ENCODE measurements at regions not wholly inside any gene's neighbourhood (a gene's known extent, or its start where the extent isn't known, plus 50 kb on each side); places are given as distances from the start of the nearest gene placed in this dataset.

- no peak for TF ChIP-seq CTCF (IDR thresholded peaks at IDR 0.05; ENCODE audit: low read depth, low read length)
- DNase-seq (ENCODE audit: extremely low read depth, low read depth), result no peak
Observed at GRCh38 chr1:8161546-8162105, 135.5 kb upstream of the ERRFI1 start.

GRCh38 chr1:8159470-8160024 lies 133.4 kb upstream of the ERRFI1 start:
- TF ChIP-seq CTCF (IDR thresholded peaks at IDR 0.05; ENCODE audit: low read depth, low read length), result no peak

GRCh38 chr1:8158995-8159394 lies 132.9 kb upstream of the ERRFI1 start:
- DNase-seq (ENCODE audit: extremely low read depth, low read depth), result no peak
- TF ChIP-seq CTCF (IDR thresholded peaks at IDR 0.05; ENCODE audit: low read depth, low read length), result no peak

More at GRCh38 chr1:8159470-8160024, 133.4 kb upstream of the ERRFI1 start:
- no peak for DNase-seq (ENCODE audit: extremely low read depth, low read depth)

DNA sequence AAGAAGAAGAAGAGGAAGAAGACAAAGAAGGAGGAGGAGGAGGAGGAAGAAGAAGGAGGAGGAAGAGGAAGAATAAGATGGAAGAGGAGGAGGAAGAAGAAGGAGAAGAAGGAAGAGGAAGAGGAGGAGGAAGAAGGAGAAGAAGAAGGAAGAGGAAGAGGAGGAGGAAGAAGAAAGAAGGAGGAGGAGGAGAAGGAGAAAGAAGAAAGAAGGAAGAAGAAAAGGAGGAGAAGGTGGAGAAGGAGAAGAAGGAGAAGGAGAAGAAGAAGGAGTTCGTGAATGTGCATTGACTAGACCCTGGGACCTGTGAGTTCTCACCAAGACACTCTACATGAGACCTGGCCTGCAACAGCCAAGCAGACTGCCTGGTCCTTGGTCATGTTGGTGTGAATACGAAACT lies 131.7 kb upstream of the ERRFI1 start:
- DNase-seq (ENCODE audit: extremely low read depth, low read depth), result no peak
- TF ChIP-seq CTCF (IDR thresholded peaks at IDR 0.05; ENCODE audit: low read depth, low read length), result no peak

DNA sequence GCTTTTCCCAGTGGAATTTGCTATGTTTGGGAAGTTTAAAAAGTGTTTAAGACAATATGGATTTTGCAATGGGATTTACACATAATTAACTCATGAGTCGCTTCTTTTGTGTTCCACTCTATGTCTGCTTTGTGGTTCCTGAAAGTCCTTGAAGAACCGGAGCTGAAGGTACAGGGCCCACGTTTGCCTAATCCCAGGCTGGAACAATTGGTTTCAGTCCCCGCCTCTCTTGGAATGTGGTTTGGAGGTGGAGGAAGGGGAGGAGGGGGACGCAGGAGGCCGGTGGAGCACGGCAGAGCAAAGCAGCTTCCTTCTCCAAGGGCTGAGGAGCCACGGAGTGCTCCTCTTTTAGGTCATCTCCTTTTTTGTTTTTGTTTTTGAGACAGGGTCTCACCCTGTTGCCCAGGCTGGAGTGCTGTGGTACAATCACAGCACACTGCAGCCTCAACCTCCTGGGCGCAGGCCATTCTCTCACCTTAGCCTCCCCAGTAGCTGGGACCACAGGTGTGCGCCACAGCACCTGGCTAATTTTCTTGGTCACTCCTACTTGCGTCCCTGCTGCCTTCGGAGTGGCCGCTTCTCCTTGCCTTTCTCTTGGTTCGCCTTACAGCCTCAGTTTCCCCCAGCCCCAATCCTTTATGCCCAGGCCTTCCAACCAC lies 129.5 kb upstream of the ERRFI1 start:
- no peak for DNase-seq (ENCODE audit: extremely low read depth, low read depth)
- no peak for TF ChIP-seq CTCF (IDR thresholded peaks at IDR 0.05; ENCODE audit: low read depth, low read length)

DNA sequence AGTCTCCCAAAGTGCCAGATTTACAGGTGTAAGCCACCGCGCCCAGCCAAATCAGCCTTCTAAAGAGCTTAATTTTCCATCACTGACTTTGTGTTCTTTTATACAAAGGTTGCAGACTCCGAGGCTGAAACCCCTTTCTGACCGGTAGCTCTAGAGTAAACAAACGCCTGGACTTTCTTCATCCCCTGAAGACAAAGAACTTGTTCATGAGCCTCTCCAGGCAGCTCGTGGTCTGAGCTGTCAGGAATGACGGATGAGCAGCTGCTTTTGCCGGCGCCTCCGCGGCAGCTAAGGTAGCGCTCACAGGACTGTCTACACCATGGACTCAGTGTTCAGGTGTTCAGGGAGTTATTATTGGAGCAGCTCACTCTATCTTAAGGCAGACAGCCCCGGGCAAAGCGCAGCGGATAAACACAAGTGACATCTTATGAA lies 128.5 kb upstream of the ERRFI1 start:
- no peak for DNase-seq (ENCODE audit: extremely low read depth, low read depth)
- no peak for TF ChIP-seq CTCF (IDR thresholded peaks at IDR 0.05; ENCODE audit: low read depth, low read length)

DNA sequence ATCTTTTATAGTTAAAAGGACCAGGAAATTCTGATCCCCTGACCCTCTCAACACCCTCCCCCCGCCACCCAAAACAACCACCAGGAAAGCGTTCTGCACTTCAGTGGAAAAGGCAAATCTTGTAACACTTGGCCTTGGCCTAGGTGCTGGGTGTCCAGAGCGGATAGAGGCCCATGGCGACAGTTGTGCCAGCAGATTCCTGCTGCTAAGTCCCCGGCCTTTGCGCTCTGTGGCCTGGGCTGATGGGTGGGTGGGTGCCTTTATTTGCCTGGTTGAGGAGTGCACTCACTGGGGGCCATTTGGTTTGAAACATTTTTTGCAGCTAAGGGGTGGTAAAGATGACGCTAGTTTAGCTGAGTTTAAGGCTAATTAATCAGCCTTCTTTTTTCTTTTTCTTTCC lies 127.9 kb upstream of the ERRFI1 start:
- no peak for TF ChIP-seq CTCF (IDR thresholded peaks at IDR 0.05; ENCODE audit: low read depth, low read length)
- DNase-seq (ENCODE audit: extremely low read depth, low read depth), result no peak

All from AG09319 (cell line).